Panc1 (cell line): ENCODE measurements at regions not wholly inside any gene's neighbourhood (a gene's known extent, or its start where the extent isn't known, plus 50 kb on each side); places are given as distances from the start of the nearest gene placed in this dataset.
"Not testable (repeated sequence)": the region's sequence is repeated elsewhere in the genome, so short reads cannot be mapped to it uniquely, and the experiment has no call there.

ENCODE experiments used
- POLR2AphosphoS5 ChIP-seq: IDR thresholded peaks from 2 replicates; pipeline ENCODE4 v1.6.1; 2012; ENCODE audit warnings: mild to moderate bottlenecking, low read depth, low read length, moderate library complexity
- TCF7L2 ChIP-seq: IDR thresholded peaks from 2 replicates; pipeline ENCODE4 v1.6.1; 2011; ENCODE audit warnings: mild to moderate bottlenecking, low read depth, low read length, inconsistent platforms
- TF ChIP-seq, protein P1 (sequence below): fragments of 450-650 bp; IDR thresholded peaks from 2 replicates; pipeline ENCODE4 v1.5.1; 2017; ENCODE audit warnings: mild to moderate bottlenecking

DNA sequence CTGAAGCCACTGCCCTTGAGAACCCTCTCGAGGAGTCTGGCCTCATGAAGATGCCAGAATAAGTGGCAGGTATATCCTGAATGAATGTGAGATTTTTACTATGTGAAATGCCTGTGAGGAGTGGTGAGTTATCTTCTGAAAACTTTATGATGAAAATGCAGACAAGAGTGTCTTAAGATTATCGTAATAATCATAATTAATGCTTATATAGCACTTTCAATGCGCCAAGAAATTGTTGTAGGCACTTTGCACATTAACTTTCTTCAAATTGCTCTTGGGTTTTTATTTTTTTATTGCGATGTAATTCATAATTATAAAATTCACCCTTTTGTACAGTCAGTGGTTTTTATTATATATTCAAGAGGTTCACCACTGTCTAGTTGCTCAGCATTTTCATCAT, 879.1 kb upstream of the DEFB115 start:
- TF ChIP-seq, protein P1, sequence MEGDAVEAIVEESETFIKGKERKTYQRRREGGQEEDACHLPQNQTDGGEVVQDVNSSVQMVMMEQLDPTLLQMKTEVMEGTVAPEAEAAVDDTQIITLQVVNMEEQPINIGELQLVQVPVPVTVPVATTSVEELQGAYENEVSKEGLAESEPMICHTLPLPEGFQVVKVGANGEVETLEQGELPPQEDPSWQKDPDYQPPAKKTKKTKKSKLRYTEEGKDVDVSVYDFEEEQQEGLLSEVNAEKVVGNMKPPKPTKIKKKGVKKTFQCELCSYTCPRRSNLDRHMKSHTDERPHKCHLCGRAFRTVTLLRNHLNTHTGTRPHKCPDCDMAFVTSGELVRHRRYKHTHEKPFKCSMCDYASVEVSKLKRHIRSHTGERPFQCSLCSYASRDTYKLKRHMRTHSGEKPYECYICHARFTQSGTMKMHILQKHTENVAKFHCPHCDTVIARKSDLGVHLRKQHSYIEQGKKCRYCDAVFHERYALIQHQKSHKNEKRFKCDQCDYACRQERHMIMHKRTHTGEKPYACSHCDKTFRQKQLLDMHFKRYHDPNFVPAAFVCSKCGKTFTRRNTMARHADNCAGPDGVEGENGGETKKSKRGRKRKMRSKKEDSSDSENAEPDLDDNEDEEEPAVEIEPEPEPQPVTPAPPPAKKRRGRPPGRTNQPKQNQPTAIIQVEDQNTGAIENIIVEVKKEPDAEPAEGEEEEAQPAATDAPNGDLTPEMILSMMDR: not testable (repeated sequence)
- TF ChIP-seq POLR2AphosphoS5, TCF7L2: not testable (repeated sequence)
